Peyer's patch (tissue), 4 donors: ENCODE measurements at regions not wholly inside any gene's neighbourhood (a gene's known extent, or its start where the extent isn't known, plus 50 kb on each side); places are given as distances from the start of the nearest gene placed in this dataset.

Experiments used
- POLR2A ChIP-seq, 2 donors: fragments of 450-650 bp; IDR thresholded peaks; one replicate each; pipeline ENCODE4 v1.5.1; 2017; ENCODE audit warnings: antibody characterized with exemption in 2 of 2, mild to moderate bottlenecking in 2 of 2, moderate library complexity in 2 of 2
- TF ChIP-seq, protein P1 (sequence below), 6 experiments: fragments of 450-650 bp in 4 of 6; fragments of 200-600 bp in 2 of 6; sonication (generic) in 1 of 6; IDR thresholded peaks; one replicate each; pipeline ENCODE4 v1.5.1; 2017 to 2019; ENCODE audit warnings: antibody characterized with exemption in 6 of 6, mild to moderate bottlenecking in 3 of 6, moderate library complexity in 1 of 6

DNA sequence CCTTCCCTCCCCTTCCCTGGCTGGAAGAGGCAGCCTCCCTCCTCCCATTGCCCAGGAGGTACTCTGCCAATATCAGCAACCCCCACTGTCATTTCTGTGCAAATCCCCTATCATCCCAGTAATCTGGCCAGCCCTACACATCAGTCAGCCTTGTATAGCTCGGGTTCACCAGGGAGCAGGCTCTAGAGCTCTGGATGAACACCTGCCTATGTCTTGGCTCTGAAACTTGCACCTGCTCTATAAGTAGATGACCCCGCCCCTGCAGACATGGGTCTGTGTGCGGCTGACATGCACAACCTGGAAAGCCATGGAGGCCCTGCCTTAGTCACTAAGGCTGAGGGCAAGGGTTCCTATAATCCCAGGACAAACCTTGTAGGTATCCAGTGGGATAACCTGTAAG lies 1042.9 kb downstream of the UQCRFS1 start:
- TF ChIP-seq, protein P1, sequence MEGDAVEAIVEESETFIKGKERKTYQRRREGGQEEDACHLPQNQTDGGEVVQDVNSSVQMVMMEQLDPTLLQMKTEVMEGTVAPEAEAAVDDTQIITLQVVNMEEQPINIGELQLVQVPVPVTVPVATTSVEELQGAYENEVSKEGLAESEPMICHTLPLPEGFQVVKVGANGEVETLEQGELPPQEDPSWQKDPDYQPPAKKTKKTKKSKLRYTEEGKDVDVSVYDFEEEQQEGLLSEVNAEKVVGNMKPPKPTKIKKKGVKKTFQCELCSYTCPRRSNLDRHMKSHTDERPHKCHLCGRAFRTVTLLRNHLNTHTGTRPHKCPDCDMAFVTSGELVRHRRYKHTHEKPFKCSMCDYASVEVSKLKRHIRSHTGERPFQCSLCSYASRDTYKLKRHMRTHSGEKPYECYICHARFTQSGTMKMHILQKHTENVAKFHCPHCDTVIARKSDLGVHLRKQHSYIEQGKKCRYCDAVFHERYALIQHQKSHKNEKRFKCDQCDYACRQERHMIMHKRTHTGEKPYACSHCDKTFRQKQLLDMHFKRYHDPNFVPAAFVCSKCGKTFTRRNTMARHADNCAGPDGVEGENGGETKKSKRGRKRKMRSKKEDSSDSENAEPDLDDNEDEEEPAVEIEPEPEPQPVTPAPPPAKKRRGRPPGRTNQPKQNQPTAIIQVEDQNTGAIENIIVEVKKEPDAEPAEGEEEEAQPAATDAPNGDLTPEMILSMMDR (IDR thresholded peaks at IDR 0.05): no peak
- no peak for TF ChIP-seq POLR2A (IDR thresholded peaks at IDR 0.05)
